GM19467 (cell line): ENCODE measurements at regions not wholly inside any gene's neighbourhood (a gene's known extent, or its start where the extent isn't known, plus 50 kb on each side); places are given as distances from the start of the nearest gene placed in this dataset.
"Not testable (repeated sequence)": the region's sequence is repeated elsewhere in the genome, so short reads cannot be mapped to it uniquely, and the experiment has no call there.

ENCODE experiments used
- ATAC-seq: cut with Tn5 transposase; IDR thresholded peaks from one replicate; pipeline ENCODE4 v1.9.1; 2021; ENCODE audit warnings: mild to moderate bottlenecking, moderate library complexity; ENCODE audit not compliant: unreplicated experiment

- no peak for ATAC-seq
Measured at GRCh38 chr1:118578276-118578675, 393.2 kb upstream of the SPAG17 start.

- ATAC-seq = no peak
Measured at GRCh38 chr1:118575060-118575459, 390.0 kb upstream of the SPAG17 start.

- ATAC-seq = no peak
Measured at GRCh38 chr1:118564961-118565703, 380.1 kb upstream of the SPAG17 start.

GRCh38 chr1:118563981-118564951 lies 379.2 kb upstream of the SPAG17 start:
- ATAC-seq = peak; percentile 55

- no peak for ATAC-seq
Measured at GRCh38 chr1:118558933-118559332, 373.9 kb upstream of the SPAG17 start.

- no peak for ATAC-seq
Measured at GRCh38 chr1:118556936-118557335, 371.9 kb upstream of the SPAG17 start.

GRCh38 chr1:118555638-118556037 lies 370.6 kb upstream of the SPAG17 start:
- no peak for ATAC-seq

GRCh38 chr1:118535901-118536300 lies 350.9 kb upstream of the SPAG17 start:
- no peak for ATAC-seq

- ATAC-seq = not testable (repeated sequence)
Measured at GRCh38 chr1:118511922-118512321, 326.9 kb upstream of the SPAG17 start.

GRCh38 chr1:118504867-118505266 lies 319.8 kb upstream of the SPAG17 start:
- ATAC-seq = no peak

- no peak for ATAC-seq
Measured at GRCh38 chr1:118504221-118504644, 319.2 kb upstream of the SPAG17 start.

GRCh38 chr1:118503752-118504151 lies 318.7 kb upstream of the SPAG17 start:
- ATAC-seq = no peak

GRCh38 chr1:118494998-118495397 lies 310.0 kb upstream of the SPAG17 start:
- ATAC-seq = no peak

GRCh38 chr1:118488787-118489186 lies 303.8 kb upstream of the SPAG17 start:
- no peak for ATAC-seq

GRCh38 chr1:118487932-118488331 lies 302.9 kb upstream of the SPAG17 start:
- no peak for ATAC-seq

- ATAC-seq = no peak
Measured at GRCh38 chr1:118487091-118487490, 302.1 kb upstream of the SPAG17 start.

- no peak for ATAC-seq
Measured at GRCh38 chr1:118486199-118486598, 301.2 kb upstream of the SPAG17 start.

- ATAC-seq = no peak
Measured at GRCh38 chr1:118485757-118486156, 300.7 kb upstream of the SPAG17 start.

GRCh38 chr1:118484893-118485292 lies 299.9 kb upstream of the SPAG17 start:
- ATAC-seq = no peak

GRCh38 chr1:118483245-118484006 lies 298.4 kb upstream of the SPAG17 start:
- ATAC-seq = no peak

GRCh38 chr1:118481126-118481525 lies 296.1 kb upstream of the SPAG17 start:
- ATAC-seq = no peak
